ENCODE measurements at regions not wholly inside any gene's neighbourhood (a gene's known extent, or its start where the extent isn't known, plus 50 kb on each side); places are given as distances from the start of the nearest gene placed in this dataset.

DNA sequence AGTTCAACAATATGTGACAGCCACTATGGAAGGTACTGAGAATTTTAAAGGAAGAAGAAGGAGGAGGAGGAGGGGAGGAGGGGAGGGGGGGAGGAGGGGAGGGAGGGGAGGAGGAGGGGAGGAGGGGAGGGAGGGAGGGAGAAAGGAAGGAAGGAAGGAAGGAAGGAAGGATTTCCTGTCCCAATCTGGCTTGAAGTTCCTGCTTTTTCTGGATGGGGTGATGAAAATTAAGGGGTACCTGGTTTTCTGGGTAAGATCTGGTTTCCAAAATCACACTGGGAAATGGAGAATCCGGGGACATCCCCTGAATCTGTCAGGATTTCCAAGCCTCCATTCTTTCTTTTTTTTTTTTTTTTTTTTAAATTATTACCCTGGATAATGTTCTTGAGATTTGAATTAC is 271.8 kb downstream of the MTX2 start:
- H3K4me3 Mint-ChIP-seq = no peak overlapping the region
- Histone ChIP-seq H3K27ac (ENCODE audit: low read length) (no peak overlapping the region), H3K36me3 (ENCODE audit: control insufficient read depth, insufficient read depth, low read length) (no peaks in the 10 kb centered on the region), H3K27me3 (ENCODE audit: control insufficient read depth, insufficient read depth, low read length) (no peaks in the 10 kb centered on the region), H3K4me3 (ENCODE audit: low read length) (no peak overlapping the region), H3K4me1 (ENCODE audit: control insufficient read depth, insufficient read depth, low read length) (no peaks in the 10 kb centered on the region), H3K9me3 (ENCODE audit: control insufficient read depth, insufficient read depth, low read length) (no peaks in the 10 kb centered on the region)
- H3K9me3 Mint-ChIP-seq = no peaks in the 10 kb centered on the region
- TF ChIP-seq, protein P1, sequence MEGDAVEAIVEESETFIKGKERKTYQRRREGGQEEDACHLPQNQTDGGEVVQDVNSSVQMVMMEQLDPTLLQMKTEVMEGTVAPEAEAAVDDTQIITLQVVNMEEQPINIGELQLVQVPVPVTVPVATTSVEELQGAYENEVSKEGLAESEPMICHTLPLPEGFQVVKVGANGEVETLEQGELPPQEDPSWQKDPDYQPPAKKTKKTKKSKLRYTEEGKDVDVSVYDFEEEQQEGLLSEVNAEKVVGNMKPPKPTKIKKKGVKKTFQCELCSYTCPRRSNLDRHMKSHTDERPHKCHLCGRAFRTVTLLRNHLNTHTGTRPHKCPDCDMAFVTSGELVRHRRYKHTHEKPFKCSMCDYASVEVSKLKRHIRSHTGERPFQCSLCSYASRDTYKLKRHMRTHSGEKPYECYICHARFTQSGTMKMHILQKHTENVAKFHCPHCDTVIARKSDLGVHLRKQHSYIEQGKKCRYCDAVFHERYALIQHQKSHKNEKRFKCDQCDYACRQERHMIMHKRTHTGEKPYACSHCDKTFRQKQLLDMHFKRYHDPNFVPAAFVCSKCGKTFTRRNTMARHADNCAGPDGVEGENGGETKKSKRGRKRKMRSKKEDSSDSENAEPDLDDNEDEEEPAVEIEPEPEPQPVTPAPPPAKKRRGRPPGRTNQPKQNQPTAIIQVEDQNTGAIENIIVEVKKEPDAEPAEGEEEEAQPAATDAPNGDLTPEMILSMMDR (IDR thresholded peaks at IDR 0.05) = no peak
- WGBS (ENCODE audit: insufficient coverage) = 60% methylated on average over 1 of the region's 1 CpG
- intact Hi-C loops (cut with micrococcal nuclease) = no loop called here
- no peaks in the 10 kb centered on the region for H3K4me1 Mint-ChIP-seq
- no peak for ATAC-seq
- H3K27me3 Mint-ChIP-seq (ENCODE audit: low read depth in 2 of 2) = peaks cover 11 to 26% of the 10 kb centered on the region in 2 donors
- H3K27ac Mint-ChIP-seq = no peak overlapping the region
- no peak for DNase-seq
- H3K36me3 Mint-ChIP-seq = no peaks in the 10 kb centered on the region

DNA sequence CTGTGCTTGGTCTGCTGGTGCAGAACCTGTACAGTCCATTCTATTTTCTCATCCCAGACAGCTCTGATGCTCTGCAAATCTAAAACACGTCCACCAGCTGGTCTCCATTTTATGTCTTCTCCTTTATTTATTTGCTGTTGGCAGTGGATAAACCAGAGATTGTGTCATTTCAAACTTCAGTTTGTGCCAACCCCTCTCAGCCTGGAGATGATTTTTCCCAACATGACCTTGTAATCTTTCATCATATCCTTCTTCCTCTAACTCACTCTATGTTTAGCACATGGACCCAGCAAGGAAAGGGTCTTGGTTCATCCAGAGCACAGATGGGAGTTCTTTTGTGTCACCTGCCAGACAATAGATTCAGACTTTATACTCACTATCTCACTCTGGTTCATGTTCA is 273.2 kb downstream of the MTX2 start:
- Histone ChIP-seq H3K4me3 (ENCODE audit: low read length) (no peak overlapping the region), H3K27me3 (ENCODE audit: control insufficient read depth, insufficient read depth, low read length) (no peaks in the 10 kb centered on the region), H3K4me1 (ENCODE audit: control insufficient read depth, insufficient read depth, low read length) (no peaks in the 10 kb centered on the region), H3K27ac (ENCODE audit: low read length) (no peak overlapping the region), H3K36me3 (ENCODE audit: control insufficient read depth, insufficient read depth, low read length) (no peaks in the 10 kb centered on the region), H3K9me3 (ENCODE audit: control insufficient read depth, insufficient read depth, low read length) (no peaks in the 10 kb centered on the region)
- H3K27ac Mint-ChIP-seq = no peak overlapping the region
- H3K4me1 Mint-ChIP-seq = no peaks in the 10 kb centered on the region
- no peaks in the 10 kb centered on the region for H3K36me3 Mint-ChIP-seq
- intact Hi-C loops (cut with micrococcal nuclease) = no loop called here
- no peak overlapping the region for H3K4me3 Mint-ChIP-seq
- 67% methylated on average over 1 of the region's 1 CpG for WGBS (ENCODE audit: insufficient coverage)
- peaks cover 15 to 32% of the 10 kb centered on the region in 2 donors for H3K27me3 Mint-ChIP-seq (ENCODE audit: low read depth in 2 of 2)
- ATAC-seq = no peak
- DNase-seq = no peak
- no peaks in the 10 kb centered on the region for H3K9me3 Mint-ChIP-seq
- TF ChIP-seq, protein P1 (IDR thresholded peaks at IDR 0.05) = no peak

DNA sequence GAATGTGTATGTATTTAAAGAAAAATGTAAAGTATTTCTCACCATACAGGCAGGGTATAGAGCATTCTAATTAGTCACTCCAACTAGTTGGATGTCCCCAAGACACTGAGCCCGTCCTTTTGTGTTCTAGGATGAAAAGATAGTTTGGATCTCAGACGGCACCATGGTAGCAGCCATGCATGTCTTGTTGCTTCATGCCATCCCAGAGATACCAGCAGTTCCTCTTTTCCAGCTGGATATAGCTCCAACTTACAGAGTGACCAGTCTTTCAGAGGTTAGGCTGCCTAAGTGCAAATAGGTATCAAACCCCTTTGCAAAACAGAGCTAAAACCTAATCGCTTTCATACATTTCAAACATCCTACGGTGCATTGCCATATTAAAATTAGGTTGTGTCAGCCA is 275.3 kb downstream of the MTX2 start:
- Mint-ChIP-seq H3K36me3 (no peaks in the 10 kb centered on the region), H3K27ac (no peak overlapping the region), H3K27me3 (ENCODE audit: low read depth in 2 of 2) (peaks cover 15 to 41% of the 10 kb centered on the region in 2 donors), H3K4me1 (no peaks in the 10 kb centered on the region), H3K9me3 (no peaks in the 10 kb centered on the region), H3K4me3 (no peak overlapping the region)
- no peak overlapping the region for H3K4me3 ChIP-seq (ENCODE audit: low read length)
- H3K27me3 ChIP-seq (ENCODE audit: control insufficient read depth, insufficient read depth, low read length) = no peaks in the 10 kb centered on the region
- no peak overlapping the region for H3K27ac ChIP-seq (ENCODE audit: low read length)
- no peaks in the 10 kb centered on the region for H3K4me1 ChIP-seq (ENCODE audit: control insufficient read depth, insufficient read depth, low read length)
- H3K9me3 ChIP-seq (ENCODE audit: control insufficient read depth, insufficient read depth, low read length) = no peaks in the 10 kb centered on the region
- H3K36me3 ChIP-seq (ENCODE audit: control insufficient read depth, insufficient read depth, low read length) = no peaks in the 10 kb centered on the region
- TF ChIP-seq, protein P1 (IDR thresholded peaks at IDR 0.05) = no peak
- DNase-seq (no peak), ATAC-seq (no peak)
- intact Hi-C loops (cut with micrococcal nuclease) = no loop called here
- 96% methylated on average over 4 of the region's 4 CpGs for WGBS (ENCODE audit: insufficient coverage)

Data from natural killer cell (primary cell).